ENCODE measurements at regions not wholly inside any gene's neighbourhood (a gene's known extent, or its start where the extent isn't known, plus 50 kb on each side); places are given as distances from the start of the nearest gene placed in this dataset.
A peak's percentile ranks its signal among the peaks of the same experiment; 100 is the strongest.

DNA sequence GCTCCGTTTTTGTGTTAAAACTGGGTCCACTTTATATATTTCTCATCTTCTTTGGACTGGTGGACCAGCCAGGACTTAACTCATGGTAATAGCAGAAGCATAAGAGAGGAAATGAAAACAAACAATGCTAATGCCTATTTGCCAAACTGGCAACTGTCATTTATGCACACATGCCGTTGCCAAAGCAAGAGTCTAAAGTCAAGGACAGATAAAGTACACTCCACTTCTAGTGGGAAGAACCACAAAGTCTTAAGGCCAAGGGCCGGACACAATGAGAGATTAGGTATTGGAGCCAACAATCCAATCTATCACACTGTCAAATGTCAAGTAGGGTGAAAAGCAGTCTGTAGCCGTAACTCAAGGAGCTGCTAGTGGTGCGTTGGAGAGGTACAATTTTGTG is 157.7 kb downstream of the LYPLAL1 start:
- DNase-seq (ENCODE audit: low read depth, low spot score) = no peak
- POLR2A ChIA-PET = no interaction called here
- H3K4me3 ChIP-seq (ENCODE audit: low read depth, low read length) = no peak overlapping the region
- TF ChIP-seq CTCF (IDR thresholded peaks at IDR 0.05; ENCODE audit: insufficient read depth, low read length, missing control alignments) = no peak
- CTCF ChIA-PET = no interaction called here

DNA sequence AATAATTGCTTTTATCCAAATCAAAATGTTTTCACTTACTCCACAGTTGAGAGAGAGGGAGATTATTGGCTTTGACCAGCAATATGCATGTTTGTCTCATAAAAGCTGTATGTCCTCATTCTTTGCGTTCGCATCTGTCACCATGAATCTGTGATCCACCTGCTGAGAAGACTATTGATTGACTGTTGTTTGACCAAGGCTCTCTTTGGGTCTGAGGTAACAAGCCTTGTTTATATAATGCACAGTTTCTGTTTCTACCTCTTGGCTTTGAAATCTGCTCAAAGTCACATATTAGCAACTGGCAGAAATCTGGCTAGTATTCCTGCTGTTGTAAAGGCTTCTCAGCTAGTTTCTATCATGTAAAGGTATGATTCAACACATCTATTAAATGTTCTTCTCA is 157.0 kb downstream of the LYPLAL1 start:
- H3K4me3 ChIP-seq (ENCODE audit: low read depth, low read length) = no peak overlapping the region
- no peak for TF ChIP-seq CTCF (IDR thresholded peaks at IDR 0.05; ENCODE audit: insufficient read depth, low read length, missing control alignments)
- DNase-seq (ENCODE audit: low read depth, low spot score) = no peak
- ChIA-PET POLR2A (no interaction called here), CTCF (no interaction called here)

DNA sequence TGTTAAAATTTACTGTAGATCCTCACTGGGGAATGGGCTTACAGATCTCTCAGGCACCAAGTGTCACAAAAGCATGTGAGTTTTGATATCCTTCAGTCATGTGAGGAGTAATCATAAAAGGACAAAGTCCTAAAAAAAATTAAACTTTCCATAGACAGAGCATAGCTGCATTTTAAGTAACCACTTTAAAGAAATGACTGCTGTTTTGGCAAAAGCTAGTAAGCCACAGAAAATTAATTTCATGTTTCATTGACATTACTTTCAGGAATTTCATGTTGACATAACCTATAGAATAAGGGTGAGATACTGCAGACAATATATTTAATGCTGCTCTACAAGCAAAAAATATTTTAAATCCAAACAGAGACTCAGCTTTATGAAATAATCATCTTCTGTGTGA is 156.3 kb downstream of the LYPLAL1 start:
- ChIA-PET POLR2A (interaction anchor here (0.6 to 0.7 kb wide), 2 partner anchors 341 to 794 kb away, joined by 3 read pairs; no protein-coding TSS in a partner anchor), CTCF (no interaction called here)
- no peak for TF ChIP-seq CTCF (IDR thresholded peaks at IDR 0.05; ENCODE audit: insufficient read depth, low read length, missing control alignments)
- no peak for DNase-seq (ENCODE audit: low read depth, low spot score)
- H3K4me3 ChIP-seq (ENCODE audit: low read depth, low read length) = no peak overlapping the region

- no peak for TF ChIP-seq CTCF (IDR thresholded peaks at IDR 0.05; ENCODE audit: insufficient read depth, low read length, missing control alignments)
- DNase-seq (ENCODE audit: low read depth, low spot score) = peak; percentile 3
- no peak overlapping the region for H3K4me3 ChIP-seq (ENCODE audit: low read depth, low read length)
- POLR2A ChIA-PET = interaction anchor here (0.6 to 0.7 kb wide), 2 partner anchors 341 to 794 kb away, joined by 3 read pairs; no protein-coding TSS in a partner anchor
- CTCF ChIA-PET = no interaction called here
Observed at GRCh38 chr1:219329578-219329977, 155.9 kb downstream of the LYPLAL1 start.

DNA sequence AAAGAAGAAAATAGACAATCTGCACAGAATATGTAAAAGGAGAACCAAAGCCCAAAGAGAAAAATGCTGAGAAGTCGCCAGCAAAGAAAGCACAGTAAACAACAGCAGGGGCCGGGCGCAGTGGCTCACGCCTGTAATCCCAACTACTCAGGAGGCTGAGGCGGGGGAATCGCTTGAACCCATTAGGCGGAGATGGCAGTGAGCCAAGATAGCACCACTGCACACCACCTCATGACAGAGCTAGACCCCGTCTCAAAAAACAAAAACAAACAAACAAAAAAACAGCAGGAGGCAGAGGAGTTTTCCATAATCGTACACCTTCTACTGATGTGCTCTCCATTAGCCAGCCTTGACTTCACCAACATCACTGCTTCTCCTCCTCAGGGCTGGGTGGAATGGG is 153.2 kb downstream of the LYPLAL1 start:
- POLR2A ChIA-PET = no interaction called here
- DNase-seq (ENCODE audit: low read depth, low spot score) = no peak
- TF ChIP-seq CTCF (IDR thresholded peaks at IDR 0.05; ENCODE audit: insufficient read depth, low read length, missing control alignments) = no peak
- no peak overlapping the region for H3K4me3 ChIP-seq (ENCODE audit: low read depth, low read length)
- CTCF ChIA-PET = no interaction called here

DNA sequence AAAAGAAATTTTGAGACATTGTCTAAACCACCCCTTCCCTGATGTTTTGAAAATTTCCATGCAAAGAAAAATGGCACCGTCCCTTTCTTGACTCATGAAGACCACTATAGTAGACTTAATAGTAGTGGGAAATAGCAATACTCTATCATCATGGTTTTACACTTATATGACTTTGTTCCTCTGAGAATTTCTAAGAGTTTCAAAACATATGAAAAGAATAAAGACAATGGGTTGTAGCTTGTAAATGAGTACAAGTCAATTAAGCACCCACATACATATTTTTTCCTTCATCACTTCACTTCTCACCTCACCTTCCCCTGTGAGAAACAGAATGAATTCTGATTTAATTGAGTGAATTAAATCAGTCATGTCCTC is 151.7 kb downstream of the LYPLAL1 start:
- no peak overlapping the region for H3K4me3 ChIP-seq (ENCODE audit: low read depth, low read length)
- no peak for TF ChIP-seq CTCF (IDR thresholded peaks at IDR 0.05; ENCODE audit: insufficient read depth, low read length, missing control alignments)
- POLR2A ChIA-PET = interaction anchor here (0.6 kb wide), 1 partner anchor 12 kb away, joined by 3 read pairs; no protein-coding TSS in a partner anchor
- CTCF ChIA-PET = interaction anchor here (1.4 kb wide), 1 partner anchor 13 kb away, joined by 3 read pairs; no protein-coding TSS in a partner anchor
- no peak for DNase-seq (ENCODE audit: low read depth, low spot score)
